ENCODE measurements at regions not wholly inside any gene's neighbourhood (a gene's known extent, or its start where the extent isn't known, plus 50 kb on each side); places are given as distances from the start of the nearest gene placed in this dataset.
A peak's percentile ranks its signal among the peaks of the same experiment; 100 is the strongest.
"Not testable (repeated sequence)": the region's sequence is repeated elsewhere in the genome, so short reads cannot be mapped to it uniquely, and the experiment has no call there.

- DNase-seq (ENCODE audit: low spot score): no peak
- TF ChIP-seq, protein P1, sequence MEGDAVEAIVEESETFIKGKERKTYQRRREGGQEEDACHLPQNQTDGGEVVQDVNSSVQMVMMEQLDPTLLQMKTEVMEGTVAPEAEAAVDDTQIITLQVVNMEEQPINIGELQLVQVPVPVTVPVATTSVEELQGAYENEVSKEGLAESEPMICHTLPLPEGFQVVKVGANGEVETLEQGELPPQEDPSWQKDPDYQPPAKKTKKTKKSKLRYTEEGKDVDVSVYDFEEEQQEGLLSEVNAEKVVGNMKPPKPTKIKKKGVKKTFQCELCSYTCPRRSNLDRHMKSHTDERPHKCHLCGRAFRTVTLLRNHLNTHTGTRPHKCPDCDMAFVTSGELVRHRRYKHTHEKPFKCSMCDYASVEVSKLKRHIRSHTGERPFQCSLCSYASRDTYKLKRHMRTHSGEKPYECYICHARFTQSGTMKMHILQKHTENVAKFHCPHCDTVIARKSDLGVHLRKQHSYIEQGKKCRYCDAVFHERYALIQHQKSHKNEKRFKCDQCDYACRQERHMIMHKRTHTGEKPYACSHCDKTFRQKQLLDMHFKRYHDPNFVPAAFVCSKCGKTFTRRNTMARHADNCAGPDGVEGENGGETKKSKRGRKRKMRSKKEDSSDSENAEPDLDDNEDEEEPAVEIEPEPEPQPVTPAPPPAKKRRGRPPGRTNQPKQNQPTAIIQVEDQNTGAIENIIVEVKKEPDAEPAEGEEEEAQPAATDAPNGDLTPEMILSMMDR (IDR thresholded peaks at IDR 0.05; ENCODE audit: unreplicated experiment): no peak
- Mint-ChIP-seq H3K27ac (ENCODE audit: unreplicated experiment) (no peak overlapping the region), H3K36me3 (ENCODE audit: low read depth, unreplicated experiment) (no peaks in the 10 kb centered on the region), H3K9me3 (ENCODE audit: unreplicated experiment) (no peaks in the 10 kb centered on the region), H3K4me1 (ENCODE audit: unreplicated experiment) (peaks cover 8% of the 10 kb centered on the region), H3K4me3 (ENCODE audit: unreplicated experiment) (no peak overlapping the region), H3K27me3 (ENCODE audit: unreplicated experiment) (no peaks in the 10 kb centered on the region)
Measured at GRCh38 chr6:30819297-30819917, 64.9 kb upstream of the DDR1 start.

DNA sequence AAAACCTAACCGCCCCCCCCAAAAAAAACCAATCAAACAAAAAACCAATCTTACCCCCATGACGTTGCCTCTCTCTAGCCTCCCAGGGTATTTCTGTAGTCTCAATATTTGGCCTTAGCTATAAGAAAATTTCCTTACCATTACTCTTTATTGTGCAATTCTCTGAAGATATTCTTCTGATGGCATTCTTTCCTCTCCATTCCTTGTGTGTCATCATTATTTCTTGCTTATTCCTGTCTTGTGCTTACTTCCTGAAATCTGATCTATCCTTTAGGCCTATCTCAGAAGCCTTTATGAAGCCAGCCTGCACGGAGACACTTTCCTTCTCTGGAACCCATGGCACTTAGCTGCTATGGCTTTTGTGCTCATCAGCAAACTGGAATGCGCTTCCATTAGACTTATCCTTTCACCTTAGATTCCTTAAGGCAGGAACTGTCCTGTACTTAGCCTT lies 65.9 kb upstream of the DDR1 start:
- peaks cover 13% of the 10 kb centered on the region for H3K4me1 Mint-ChIP-seq (ENCODE audit: unreplicated experiment)
- TF ChIP-seq, protein P1 (IDR thresholded peaks at IDR 0.05; ENCODE audit: unreplicated experiment): no peak
- H3K36me3 Mint-ChIP-seq (ENCODE audit: low read depth, unreplicated experiment): no peaks in the 10 kb centered on the region
- peak overlapping the region; percentile 9 for H3K27ac Mint-ChIP-seq (ENCODE audit: unreplicated experiment)
- H3K9me3 Mint-ChIP-seq (ENCODE audit: unreplicated experiment): no peaks in the 10 kb centered on the region
- DNase-seq (ENCODE audit: low spot score): no peak
- no peak overlapping the region for H3K4me3 Mint-ChIP-seq (ENCODE audit: unreplicated experiment)
- peaks cover 2% of the 10 kb centered on the region for H3K27me3 Mint-ChIP-seq (ENCODE audit: unreplicated experiment)

DNA sequence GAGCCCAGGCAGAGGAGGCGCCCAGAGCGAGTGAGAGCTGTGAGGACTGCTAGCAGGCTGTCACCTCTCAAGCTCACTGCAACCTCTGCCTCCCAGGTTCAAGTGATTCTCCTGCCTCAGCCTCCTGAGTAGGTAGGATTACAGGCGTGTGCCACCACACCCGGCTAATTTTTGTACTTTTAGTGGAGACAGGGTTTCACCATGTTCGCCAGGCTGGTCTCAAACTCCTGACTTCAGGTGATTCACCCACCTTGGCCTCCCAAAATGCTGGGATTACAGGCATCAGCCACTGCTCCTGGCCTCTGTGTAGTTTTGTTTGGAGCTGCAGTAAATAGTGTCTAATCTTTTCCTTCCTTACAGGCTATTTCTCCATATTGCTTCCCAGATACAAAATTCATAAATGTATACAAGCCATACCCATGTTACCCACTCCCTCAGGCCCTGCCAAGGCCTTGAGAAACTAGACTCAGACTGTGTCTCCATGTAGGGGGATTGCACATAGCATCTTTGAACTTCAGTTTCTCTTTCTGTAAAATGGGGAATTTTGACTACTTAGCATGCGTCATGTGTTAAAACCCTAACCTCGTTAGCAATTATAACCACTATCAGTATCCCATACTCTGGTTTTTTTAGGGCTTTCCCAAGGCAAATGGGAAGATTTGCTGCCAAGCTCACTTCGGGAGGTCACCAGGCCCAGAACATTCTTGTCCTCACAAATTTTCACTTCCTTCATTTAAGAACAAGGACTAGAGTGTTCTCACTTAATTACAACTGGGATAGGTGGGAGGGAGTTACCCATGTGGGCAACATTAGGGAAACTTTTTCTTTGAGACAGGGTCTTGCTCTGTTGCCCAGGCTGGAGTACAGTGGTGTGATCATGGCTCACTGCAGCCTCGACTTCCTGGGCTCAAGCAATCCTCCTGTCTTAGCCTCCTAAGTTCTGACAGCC lies 67.3 kb upstream of the DDR1 start:
- Mint-ChIP-seq H3K36me3 (ENCODE audit: low read depth, unreplicated experiment) (no peaks in the 10 kb centered on the region), H3K4me1 (ENCODE audit: unreplicated experiment) (peaks cover 13% of the 10 kb centered on the region), H3K9me3 (ENCODE audit: unreplicated experiment) (no peaks in the 10 kb centered on the region), H3K4me3 (ENCODE audit: unreplicated experiment) (no peak overlapping the region), H3K27ac (ENCODE audit: unreplicated experiment) (no peak overlapping the region), H3K27me3 (ENCODE audit: unreplicated experiment) (peaks cover 2% of the 10 kb centered on the region)
- no peak for DNase-seq (ENCODE audit: low spot score)
- TF ChIP-seq, protein P1 (IDR thresholded peaks at IDR 0.05; ENCODE audit: unreplicated experiment): no peak

GRCh38 chr6:30816296-30816695 lies 68.0 kb upstream of the DDR1 start:
- H3K4me3 Mint-ChIP-seq (ENCODE audit: unreplicated experiment); DNase-seq (ENCODE audit: low spot score): not testable (repeated sequence)
- peaks cover 13% of the 10 kb centered on the region for H3K4me1 Mint-ChIP-seq (ENCODE audit: unreplicated experiment)

DNA sequence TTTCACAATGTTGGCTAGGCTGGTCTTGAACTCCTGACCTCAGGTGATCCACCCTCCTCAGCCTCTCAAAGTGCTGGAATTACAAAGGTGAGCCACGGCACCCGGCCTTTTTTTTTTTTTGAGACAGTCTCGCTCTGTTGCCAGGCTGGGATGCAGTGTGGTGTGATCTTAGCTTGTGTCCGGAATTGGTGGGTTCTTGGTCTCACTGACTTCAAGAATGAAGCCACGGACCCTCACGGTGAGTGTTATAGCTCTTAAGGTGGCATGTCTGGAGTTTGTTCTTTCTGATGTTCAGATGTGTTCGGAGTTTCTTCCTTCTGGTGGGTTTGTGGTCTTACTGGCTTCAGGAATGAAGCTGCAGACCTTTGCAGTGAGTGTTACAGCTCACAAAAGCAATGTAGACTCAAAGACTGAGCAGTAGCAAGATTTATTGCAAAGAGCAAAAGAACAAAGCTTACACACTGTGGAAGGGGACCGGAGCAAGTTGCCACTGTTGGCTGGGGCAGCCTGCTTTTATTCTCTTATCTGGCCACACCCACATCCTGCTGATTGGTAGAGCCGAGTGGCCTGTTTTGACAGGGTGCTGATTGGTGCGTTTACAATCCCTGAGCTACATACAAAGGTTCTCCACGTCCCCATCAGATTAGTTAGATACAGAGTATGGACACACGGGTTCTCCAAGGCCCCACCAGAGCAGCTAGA lies 69.1 kb upstream of the DDR1 start:
- H3K4me3 Mint-ChIP-seq (ENCODE audit: unreplicated experiment); DNase-seq (ENCODE audit: low spot score); H3K9me3 Mint-ChIP-seq (ENCODE audit: unreplicated experiment); H3K27me3 Mint-ChIP-seq (ENCODE audit: unreplicated experiment); H3K27ac Mint-ChIP-seq (ENCODE audit: unreplicated experiment); H3K36me3 Mint-ChIP-seq (ENCODE audit: low read depth, unreplicated experiment): not testable (repeated sequence)
- peaks cover 13% of the 10 kb centered on the region for H3K4me1 Mint-ChIP-seq (ENCODE audit: unreplicated experiment)

More at GRCh38 chr6:30816296-30816695, 68.0 kb upstream of the DDR1 start:
- H3K9me3 Mint-ChIP-seq (ENCODE audit: unreplicated experiment); H3K27me3 Mint-ChIP-seq (ENCODE audit: unreplicated experiment); H3K27ac Mint-ChIP-seq (ENCODE audit: unreplicated experiment); H3K36me3 Mint-ChIP-seq (ENCODE audit: low read depth, unreplicated experiment): not testable (repeated sequence)
